GM19395 (cell line): ENCODE measurements at regions not wholly inside any gene's neighbourhood (a gene's known extent, or its start where the extent isn't known, plus 50 kb on each side); places are given as distances from the start of the nearest gene placed in this dataset.

Experiments
- ATAC-seq: cut with Tn5 transposase; IDR thresholded peaks from one replicate; pipeline ENCODE4 v1.9.1; 2021; ENCODE audit warnings: mild to moderate bottlenecking, moderate library complexity; ENCODE audit not compliant: unreplicated experiment

GRCh38 chr12:4030929-4031702 is 157.9 kb upstream of the PARP11 start:
- ATAC-seq, result peak; percentile 77

GRCh38 chr12:4027412-4027811 is 154.2 kb upstream of the PARP11 start:
- no peak for ATAC-seq

- ATAC-seq, result no peak
These were observed 153.3 kb upstream of the PARP11 start for GRCh38 chr12:4026517-4026916.

GRCh38 chr12:4026020-4026358 is 152.8 kb upstream of the PARP11 start:
- no peak for ATAC-seq

- ATAC-seq, result no peak
These were observed 152.2 kb upstream of the PARP11 start for GRCh38 chr12:4025181-4026019.

GRCh38 chr12:4024701-4025100 is 151.5 kb upstream of the PARP11 start:
- no peak for ATAC-seq

- ATAC-seq, result no peak
These were observed 142.3 kb upstream of the PARP11 start for GRCh38 chr12:4015225-4016091.

GRCh38 chr12:4014858-4015224 is 141.6 kb upstream of the PARP11 start:
- ATAC-seq, result no peak

GRCh38 chr12:4014444-4014843 is 141.2 kb upstream of the PARP11 start:
- no peak for ATAC-seq

- ATAC-seq, result no peak
These were observed 140.1 kb upstream of the PARP11 start for GRCh38 chr12:4012977-4013968.

GRCh38 chr12:4012073-4012472 is 138.9 kb upstream of the PARP11 start:
- no peak for ATAC-seq

- ATAC-seq, result no peak
These were observed 138.4 kb upstream of the PARP11 start for GRCh38 chr12:4011597-4011996.

GRCh38 chr12:4009979-4010704 is 136.9 kb upstream of the PARP11 start:
- no peak for ATAC-seq

GRCh38 chr12:4006743-4007142 is 133.5 kb upstream of the PARP11 start:
- no peak for ATAC-seq

GRCh38 chr12:4005851-4006430 is 132.7 kb upstream of the PARP11 start:
- no peak for ATAC-seq

- no peak for ATAC-seq
These were observed 130.4 kb upstream of the PARP11 start for GRCh38 chr12:4003576-4003975.

GRCh38 chr12:4002601-4003000 is 129.4 kb upstream of the PARP11 start:
- no peak for ATAC-seq

- ATAC-seq, result no peak
These were observed 128.6 kb upstream of the PARP11 start for GRCh38 chr12:4001841-4002240.

GRCh38 chr12:4001031-4001430 is 127.8 kb upstream of the PARP11 start:
- ATAC-seq, result no peak
